HepG2 (cell line): ENCODE measurements at regions not wholly inside any gene's neighbourhood (a gene's known extent, or its start where the extent isn't known, plus 50 kb on each side); places are given as distances from the start of the nearest gene placed in this dataset.
A peak's percentile ranks its signal among the peaks of the same experiment; 100 is the strongest.

ENCODE experiments used
- ATAC-seq: fragments of 200-7000 bp; cut with Tn5 transposase; 3 replicates; pipeline ENCODE4 v1.9.1; 2020; ENCODE audit warnings: mild to moderate bottlenecking, moderate library complexity
- BruUV-seq: library from RNA; stranded (reverse); fragments of 400-500 nt; replicated peaks from 2 replicates; lab custom pipeline; 2021; lab: Mats Ljungman, UMichigan
- CTCF ChIA-PET: fragments of 300-600 bp; formaldehyde crosslinking; extraction: SDS; loops from one replicate; lab custom pipeline; 2021; ENCODE audit warnings: low total read pairs, inconsistent platforms, low intra/inter-chr PET ratio; lab: Yijun Ruan, JAX
- POLR2A ChIA-PET: fragments of 350-600 bp; sonication (Branson Sonifier 250); formaldehyde crosslinking; loops from one replicate; lab custom pipeline; 2020; ENCODE audit warnings: antibody characterized with exemption, inconsistent platforms; lab: Yijun Ruan, JAX
- DNase-seq: peaks from one replicate; pipeline ENCODE4 v3.0.0-alpha.2; 2015; ENCODE audit warnings: low spot score
- FAIRE-seq: peaks from 3 replicates; lab custom pipeline; 2011; peaks lifted over from hg19 to GRCh38; lab: Jason Lieb, UNC
- H2AFZ ChIP-seq: one replicate; pipeline ENCODE4 v1.6.1; 2011; ENCODE audit warnings: low read length, inconsistent platforms
- H3K27ac ChIP-seq: fragments of 300-600 bp; 3 replicates; pipeline ENCODE4 v1.8.0; 2011; ENCODE audit warnings: mixed run types, mild to moderate bottlenecking, mixed read lengths, low read length, inconsistent platforms; ENCODE audit not compliant: insufficient read depth; ENCODE audit errors: extremely low read length
- H3K27me3 ChIP-seq, 2 experiments: fragments of 200-600 bp in 1 of 2; 2 replicates in 1 of 2; 3 replicates in 1 of 2; pipeline versions ENCODE4 v1.6.0 to v1.8.0; 2011; ENCODE audit warnings: low read length in 2 of 2, mild to moderate bottlenecking in 2 of 2, moderate library complexity in 2 of 2, inconsistent platforms in 1 of 2; ENCODE audit not compliant: insufficient read depth in 2 of 2, control insufficient read depth in 1 of 2
- H3K36me3 ChIP-seq, 2 experiments: fragments of 200-600 bp in 1 of 2; replicated peaks in 1 of 2; 2 replicates in 1 of 2; 3 replicates in 1 of 2; pipeline versions ENCODE4 v1.5.1 to v1.8.0; 2011; ENCODE audit warnings: low read length in 2 of 2, inconsistent platforms in 1 of 2; ENCODE audit not compliant: insufficient read depth in 2 of 2, control insufficient read depth in 1 of 2
- H3K4me1 ChIP-seq: 2 replicates; pipeline ENCODE4 v1.5.1; 2012; ENCODE audit warnings: low read length, inconsistent platforms; ENCODE audit not compliant: insufficient read depth
- H3K4me2 ChIP-seq: 2 replicates; pipeline ENCODE4 v1.6.0; 2011; ENCODE audit warnings: low read depth, low read length, inconsistent platforms
- H3K4me3 ChIP-seq, 3 experiments: fragments of 200-600 bp in 1 of 3; sonication (generic), shearing (Covaris generic) in 1 of 3; replicated peaks in 1 of 3; 2 replicates each; pipeline ENCODE4 v1.5.1; 2011 to 2016; ENCODE audit warnings: low read length in 3 of 3, inconsistent platforms in 2 of 3, low read depth in 2 of 3, mild to moderate bottlenecking in 2 of 3, control low read depth in 1 of 3, mixed read lengths in 1 of 3; ENCODE audit not compliant: insufficient read depth in 1 of 3
- H3K79me2 ChIP-seq: one replicate; pipeline ENCODE4 v1.6.1; 2011; ENCODE audit warnings: low read length, inconsistent platforms; ENCODE audit not compliant: insufficient read depth
- H3K9ac ChIP-seq: 2 replicates; pipeline ENCODE4 v1.6.0; 2011; ENCODE audit warnings: mild to moderate bottlenecking, low read depth, low read length, inconsistent platforms; ENCODE audit not compliant: insufficient read depth
- H3K9me3 ChIP-seq: 2 replicates; pipeline ENCODE4 v1.5.1; 2012; ENCODE audit warnings: mild to moderate bottlenecking, low read length
- H4K20me1 ChIP-seq: 2 replicates; pipeline ENCODE4 v1.6.0; 2011; ENCODE audit warnings: inconsistent platforms, mild to moderate bottlenecking, low read length, moderate library complexity; ENCODE audit not compliant: insufficient read depth
- CEBPB ChIP-seq: IDR thresholded peaks from 2 replicates; pipeline ENCODE4 v1.6.1; 2011; ENCODE audit warnings: low read depth, low read length, improper control_type of control experiment, borderline replicate concordance
- PHF8 ChIP-seq: sonication (generic); formaldehyde crosslinking; IDR thresholded peaks from 2 replicates; pipeline ENCODE4 v1.5.0; 2020; ENCODE audit warnings: missing genetic modification reagents
- POLR2AphosphoS5 ChIP-seq: IDR thresholded peaks from 2 replicates; pipeline ENCODE4 v1.6.1; 2012; ENCODE audit warnings: low read depth, low read length
- ZNF296 ChIP-seq: sonication (generic); formaldehyde crosslinking; conservative IDR thresholded peaks from 2 replicates; pipeline ENCODE4 v1.5.0; 2020; ENCODE audit warnings: mild to moderate bottlenecking, missing genetic modification reagents
- WGBS: methylation state at CpG from one replicate; pipeline ENCODE4 v1.1.6; 2017; ENCODE audit warnings: low lambda C conversion rate; 5-methylcytosine and 5-hydroxymethylcytosine counted together
- in situ Hi-C: cut with HindIII; loops from 2 replicates; pipeline ENCODE4 v1.10.0; 2017; ENCODE audit warnings: low pct_unique_long_range_greater_than_20kb; ENCODE audit not compliant: extremely low pct_ligation_motif_present
- intact Hi-C: fragments of 100-400 bp; cut with micrococcal nuclease; formaldehyde crosslinking; loops from one replicate; pipeline ENCODE4 v1.10.0; 2022; ENCODE audit not compliant: unreplicated experiment
- TF ChIP-seq, protein P1 (sequence below): sonication (generic); formaldehyde crosslinking; IDR thresholded peaks from one replicate; pipeline ENCODE4 v1.5.1; 2020; ENCODE audit warnings: mild to moderate bottlenecking, missing genetic modification reagents; ENCODE audit errors: not compliant biosample characterization
- TF ChIP-seq, protein P2 (sequence below): sonication (generic); formaldehyde crosslinking; IDR thresholded peaks from 2 replicates; pipeline ENCODE4; 2020; ENCODE audit warnings: missing genetic modification reagents, mild to moderate bottlenecking, borderline replicate concordance

DNA sequence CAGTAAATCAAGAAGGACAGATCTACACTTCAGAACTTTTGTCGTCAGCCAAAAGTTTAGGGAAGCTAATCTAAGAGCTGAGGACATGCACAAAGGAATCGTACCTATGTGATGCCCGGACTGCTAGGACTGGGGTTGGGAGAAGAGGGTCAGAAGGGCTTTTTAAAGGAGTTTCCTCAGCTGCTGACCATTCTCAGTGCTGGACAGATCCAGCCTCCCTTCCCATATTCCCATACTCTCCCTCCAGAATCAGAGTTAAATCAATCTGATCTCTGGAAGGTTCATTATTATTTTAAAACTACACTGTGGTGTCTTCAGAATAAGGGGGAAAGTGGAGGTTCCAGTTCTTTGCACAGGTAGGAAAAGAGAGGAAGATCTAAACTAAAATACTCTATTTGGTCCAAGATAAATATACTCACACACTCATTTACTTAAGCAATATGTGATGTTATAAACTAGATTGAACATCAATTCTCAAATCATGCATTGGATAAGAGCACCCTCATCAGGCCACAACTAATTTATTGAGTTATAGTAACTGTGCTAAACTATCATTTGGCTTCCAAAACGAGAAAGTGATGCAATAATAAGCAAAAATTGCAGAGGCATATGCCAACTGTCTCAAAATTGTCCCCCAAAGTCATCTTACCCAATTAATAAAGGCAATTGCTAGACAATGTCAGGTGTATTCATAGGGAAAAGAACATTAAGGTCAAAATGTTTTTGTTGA, 124.7 kb downstream of the HNRNPD start:
- no peaks in the 10 kb centered on the region for H3K4me1 ChIP-seq
- ChIA-PET CTCF (no interaction called here), POLR2A (no interaction called here)
- no peak overlapping the region for H3K4me3 ChIP-seq
- FAIRE-seq = no peak
- no peak for ATAC-seq
- no peaks in the 10 kb centered on the region for H3K36me3 ChIP-seq
- H3K4me2 ChIP-seq = no peak overlapping the region
- no peaks in the 10 kb centered on the region; a peak in 1 of 5 replicates for H3K27me3 ChIP-seq
- 0% methylated on average over 4 of the region's 4 CpGs for WGBS
- no peaks in the 10 kb centered on the region for H4K20me1 ChIP-seq
- TF ChIP-seq PHF8 (CRISPR knock-in tag) (no peak), CEBPB (peak; percentile 43; the same call in 1 of the 2 replicates)
- TF ChIP-seq, all 625 proteins: peak for 1
- Histone ChIP-seq H3K79me2 (no peaks in the 10 kb centered on the region), H2AFZ (no peak overlapping the region), H3K27ac (no peak overlapping the region), H3K9me3 (no peaks in the 10 kb centered on the region), H3K9ac (no peak overlapping the region)
- intact Hi-C loops = no loop called here
- BruUV-seq = no TSS peak
- in situ Hi-C loops = no loop called here
- no peak for DNase-seq

DNA sequence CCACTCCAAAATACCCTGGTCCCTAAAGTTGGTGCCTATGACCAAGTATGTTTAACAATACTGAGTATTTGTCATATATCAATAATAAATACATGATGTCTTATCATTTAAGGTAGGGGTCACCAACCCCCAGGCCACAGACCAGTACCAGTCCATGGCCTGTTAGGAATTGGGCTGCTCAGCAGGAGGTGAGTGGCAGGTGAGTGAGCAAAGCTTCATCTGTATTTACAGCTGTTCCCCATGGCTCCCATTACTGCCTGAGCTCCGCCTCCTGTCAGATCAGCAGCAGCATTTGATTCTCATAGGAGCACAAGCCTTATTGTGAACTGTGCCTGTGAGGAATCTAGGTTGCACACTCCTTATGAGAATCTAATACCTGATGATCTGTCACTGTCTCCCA, 126.2 kb downstream of the HNRNPD start:
- CTCF ChIA-PET = no interaction called here
- WGBS = 0% methylated on average over 1 of the region's 1 CpG
- H3K36me3 ChIP-seq = no peaks in the 10 kb centered on the region
- H3K4me1 ChIP-seq = no peaks in the 10 kb centered on the region
- H3K27ac ChIP-seq = no peak overlapping the region
- H3K9me3 ChIP-seq = no peaks in the 10 kb centered on the region
- no peak overlapping the region for H3K4me3 ChIP-seq
- H2AFZ ChIP-seq = no peak overlapping the region
- no peak for FAIRE-seq
- no peak for DNase-seq
- POLR2A ChIA-PET = no interaction called here
- intact Hi-C loops = no loop called here
- no peak overlapping the region for H3K9ac ChIP-seq
- H3K4me2 ChIP-seq = no peak overlapping the region
- H4K20me1 ChIP-seq = no peaks in the 10 kb centered on the region
- no peaks in the 10 kb centered on the region for H3K79me2 ChIP-seq
- H3K27me3 ChIP-seq = no peaks in the 10 kb centered on the region
- in situ Hi-C loops = no loop called here
- no TSS peak for BruUV-seq
- no peak for ATAC-seq
- TF ChIP-seq POLR2AphosphoS5 (no peak), PHF8 (CRISPR knock-in tag) (no peak), ZNF296 (CRISPR knock-in tag) (no peak)
- TF ChIP-seq, protein P1, sequence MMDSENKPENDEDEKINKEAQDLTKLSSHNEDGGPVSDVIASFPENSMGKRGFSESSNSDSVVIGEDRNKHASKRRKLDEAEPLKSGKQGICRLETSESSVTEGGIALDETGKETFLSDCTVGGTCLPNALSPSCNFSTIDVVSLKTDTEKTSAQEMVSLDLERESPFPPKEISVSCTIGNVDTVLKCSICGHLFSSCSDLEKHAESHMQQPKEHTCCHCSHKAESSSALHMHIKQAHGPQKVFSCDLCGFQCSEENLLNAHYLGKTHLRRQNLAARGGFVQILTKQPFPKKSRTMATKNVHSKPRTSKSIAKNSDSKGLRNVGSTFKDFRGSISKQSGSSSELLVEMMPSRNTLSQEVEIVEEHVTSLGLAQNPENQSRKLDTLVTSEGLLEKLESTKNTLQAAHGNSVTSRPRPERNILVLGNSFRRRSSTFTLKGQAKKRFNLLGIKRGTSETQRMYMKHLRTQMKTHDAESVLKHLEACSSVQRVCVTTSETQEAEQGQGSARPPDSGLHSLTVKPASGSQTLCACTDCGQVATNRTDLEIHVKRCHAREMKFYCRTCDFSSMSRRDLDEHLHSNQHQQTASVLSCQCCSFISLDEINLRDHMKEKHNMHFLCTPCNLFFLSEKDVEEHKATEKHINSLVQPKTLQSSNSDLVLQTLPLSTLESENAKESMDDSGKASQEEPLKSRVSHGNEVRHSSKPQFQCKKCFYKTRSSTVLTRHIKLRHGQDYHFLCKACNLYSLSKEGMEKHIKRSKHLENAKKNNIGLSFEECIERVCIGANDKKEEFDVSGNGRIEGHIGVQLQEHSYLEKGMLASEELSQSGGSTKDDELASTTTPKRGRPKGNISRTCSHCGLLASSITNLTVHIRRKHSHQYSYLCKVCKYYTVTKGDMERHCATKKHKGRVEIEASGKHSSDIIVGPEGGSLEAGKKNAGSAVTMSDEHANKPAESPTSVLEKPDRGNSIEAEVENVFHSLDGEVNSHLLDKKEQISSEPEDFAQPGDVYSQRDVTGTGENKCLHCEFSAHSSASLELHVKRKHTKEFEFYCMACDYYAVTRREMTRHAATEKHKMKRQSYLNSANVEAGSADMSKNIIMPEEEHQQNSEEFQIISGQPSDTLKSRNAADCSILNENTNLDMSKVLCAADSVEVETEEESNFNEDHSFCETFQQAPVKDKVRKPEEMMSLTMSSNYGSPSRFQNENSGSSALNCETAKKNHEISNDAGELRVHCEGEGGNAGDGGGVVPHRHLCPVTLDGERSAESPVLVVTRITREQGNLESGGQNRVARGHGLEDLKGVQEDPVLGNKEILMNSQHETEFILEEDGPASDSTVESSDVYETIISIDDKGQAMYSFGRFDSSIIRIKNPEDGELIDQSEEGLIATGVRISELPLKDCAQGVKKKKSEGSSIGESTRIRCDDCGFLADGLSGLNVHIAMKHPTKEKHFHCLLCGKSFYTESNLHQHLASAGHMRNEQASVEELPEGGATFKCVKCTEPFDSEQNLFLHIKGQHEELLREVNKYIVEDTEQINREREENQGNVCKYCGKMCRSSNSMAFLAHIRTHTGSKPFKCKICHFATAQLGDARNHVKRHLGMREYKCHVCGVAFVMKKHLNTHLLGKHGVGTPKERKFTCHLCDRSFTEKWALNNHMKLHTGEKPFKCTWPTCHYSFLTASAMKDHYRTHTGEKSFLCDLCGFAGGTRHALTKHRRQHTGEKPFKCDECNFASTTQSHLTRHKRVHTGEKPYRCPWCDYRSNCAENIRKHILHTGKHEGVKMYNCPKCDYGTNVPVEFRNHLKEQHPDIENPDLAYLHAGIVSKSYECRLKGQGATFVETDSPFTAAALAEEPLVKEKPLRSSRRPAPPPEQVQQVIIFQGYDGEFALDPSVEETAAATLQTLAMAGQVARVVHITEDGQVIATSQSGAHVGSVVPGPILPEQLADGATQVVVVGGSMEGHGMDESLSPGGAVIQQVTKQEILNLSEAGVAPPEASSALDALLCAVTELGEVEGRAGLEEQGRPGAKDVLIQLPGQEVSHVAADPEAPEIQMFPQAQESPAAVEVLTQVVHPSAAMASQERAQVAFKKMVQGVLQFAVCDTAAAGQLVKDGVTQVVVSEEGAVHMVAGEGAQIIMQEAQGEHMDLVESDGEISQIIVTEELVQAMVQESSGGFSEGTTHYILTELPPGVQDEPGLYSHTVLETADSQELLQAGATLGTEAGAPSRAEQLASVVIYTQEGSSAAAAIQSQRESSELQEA = no peak
- TF ChIP-seq, protein P2, sequence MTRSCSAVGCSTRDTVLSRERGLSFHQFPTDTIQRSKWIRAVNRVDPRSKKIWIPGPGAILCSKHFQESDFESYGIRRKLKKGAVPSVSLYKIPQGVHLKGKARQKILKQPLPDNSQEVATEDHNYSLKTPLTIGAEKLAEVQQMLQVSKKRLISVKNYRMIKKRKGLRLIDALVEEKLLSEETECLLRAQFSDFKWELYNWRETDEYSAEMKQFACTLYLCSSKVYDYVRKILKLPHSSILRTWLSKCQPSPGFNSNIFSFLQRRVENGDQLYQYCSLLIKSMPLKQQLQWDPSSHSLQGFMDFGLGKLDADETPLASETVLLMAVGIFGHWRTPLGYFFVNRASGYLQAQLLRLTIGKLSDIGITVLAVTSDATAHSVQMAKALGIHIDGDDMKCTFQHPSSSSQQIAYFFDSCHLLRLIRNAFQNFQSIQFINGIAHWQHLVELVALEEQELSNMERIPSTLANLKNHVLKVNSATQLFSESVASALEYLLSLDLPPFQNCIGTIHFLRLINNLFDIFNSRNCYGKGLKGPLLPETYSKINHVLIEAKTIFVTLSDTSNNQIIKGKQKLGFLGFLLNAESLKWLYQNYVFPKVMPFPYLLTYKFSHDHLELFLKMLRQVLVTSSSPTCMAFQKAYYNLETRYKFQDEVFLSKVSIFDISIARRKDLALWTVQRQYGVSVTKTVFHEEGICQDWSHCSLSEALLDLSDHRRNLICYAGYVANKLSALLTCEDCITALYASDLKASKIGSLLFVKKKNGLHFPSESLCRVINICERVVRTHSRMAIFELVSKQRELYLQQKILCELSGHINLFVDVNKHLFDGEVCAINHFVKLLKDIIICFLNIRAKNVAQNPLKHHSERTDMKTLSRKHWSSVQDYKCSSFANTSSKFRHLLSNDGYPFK = no peak
